HG03103 (cell line): ENCODE measurements at regions not wholly inside any gene's neighbourhood (a gene's known extent, or its start where the extent isn't known, plus 50 kb on each side); places are given as distances from the start of the nearest gene placed in this dataset.

ENCODE experiments used
- ATAC-seq: cut with Tn5 transposase; IDR thresholded peaks from one replicate; pipeline ENCODE4 v1.9.1; 2021; ENCODE audit warnings: low read depth; ENCODE audit not compliant: unreplicated experiment

GRCh38 chr6:93584300-93584699 lies 164.9 kb upstream of the EPHA7 start:
- no peak for ATAC-seq

DNA sequence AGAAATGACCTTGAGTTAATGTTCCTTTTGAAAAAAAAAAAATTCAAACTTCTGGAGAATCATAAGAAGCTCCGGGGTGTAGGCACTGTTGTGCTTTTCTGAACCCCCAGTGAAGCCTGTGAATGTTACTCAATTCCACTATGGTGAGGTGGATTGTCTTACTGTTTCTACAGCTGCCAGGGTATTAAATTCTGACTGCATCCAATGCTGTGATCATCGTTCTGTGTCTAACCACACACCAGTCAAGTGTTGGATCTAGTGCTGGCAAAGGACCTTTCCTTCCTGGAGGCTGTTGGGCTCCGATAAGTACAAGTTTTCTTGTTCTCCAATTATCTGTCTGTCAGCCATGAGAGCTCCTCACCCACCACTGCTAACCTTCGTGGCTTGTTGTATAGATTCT lies 162.0 kb upstream of the EPHA7 start:
- ATAC-seq = no peak

DNA sequence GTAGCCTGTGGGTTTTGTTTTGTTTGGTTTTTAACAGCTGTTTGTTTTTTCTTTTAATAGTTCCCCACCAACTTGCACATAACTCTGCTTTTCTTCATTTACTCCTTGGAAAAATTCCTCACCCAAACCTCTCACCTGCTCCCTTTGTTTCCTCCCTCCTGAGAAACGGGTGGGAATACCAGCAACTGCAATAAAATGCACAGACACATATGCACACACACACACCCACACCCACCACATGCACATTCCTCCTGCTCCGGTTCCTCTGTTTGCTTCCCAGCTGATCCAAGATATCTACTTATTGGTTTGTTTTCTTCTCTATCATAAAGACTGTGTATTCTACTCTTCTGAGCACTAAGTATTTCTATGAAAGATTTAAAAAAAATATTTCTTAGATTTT lies 161.1 kb upstream of the EPHA7 start:
- ATAC-seq = no peak

- no peak for ATAC-seq
Measured at GRCh38 chr6:93575495-93576267, 156.3 kb upstream of the EPHA7 start.

- ATAC-seq = no peak
Measured at GRCh38 chr6:93574299-93574698, 154.9 kb upstream of the EPHA7 start.

DNA sequence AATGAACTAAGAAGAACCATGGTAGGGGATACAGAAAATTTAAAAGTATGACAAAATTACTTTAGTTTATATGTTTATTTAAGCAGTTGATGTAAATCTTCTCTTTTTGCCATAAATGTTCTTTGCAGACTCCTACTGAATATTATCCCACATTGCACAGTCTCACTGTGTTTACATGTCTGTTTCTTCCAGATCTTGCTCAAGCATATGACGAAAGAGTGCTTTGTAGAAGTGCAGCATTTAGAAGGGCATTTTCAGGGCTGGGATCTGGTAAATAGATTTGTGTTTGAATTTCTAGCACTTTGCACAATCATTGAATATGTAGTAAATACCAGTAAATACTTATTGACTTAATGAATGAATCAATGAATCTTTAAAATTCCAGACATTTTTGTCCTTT lies 152.0 kb upstream of the EPHA7 start:
- no peak for ATAC-seq

- no peak for ATAC-seq
Measured at GRCh38 chr6:93568169-93568568, 148.8 kb upstream of the EPHA7 start.

DNA sequence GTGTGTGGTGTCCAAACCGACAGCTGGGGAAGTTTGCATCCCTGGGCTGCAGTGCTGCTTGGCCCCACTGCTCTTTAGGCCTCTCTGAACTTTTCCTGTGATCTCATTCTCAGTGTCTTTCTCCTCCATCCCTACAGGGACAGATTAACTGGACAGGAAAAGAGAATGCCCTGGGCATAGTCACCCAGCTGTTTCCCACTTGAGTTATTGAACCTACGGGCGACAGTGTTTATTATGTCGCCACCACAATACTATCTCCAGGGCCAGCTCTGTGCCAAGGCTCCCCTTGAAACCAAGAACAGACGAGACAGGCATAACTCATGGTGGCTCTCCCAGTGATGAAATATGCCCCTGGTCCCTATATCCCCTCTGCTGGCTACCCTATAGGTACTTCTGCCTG lies 147.8 kb upstream of the EPHA7 start:
- ATAC-seq = no peak

DNA sequence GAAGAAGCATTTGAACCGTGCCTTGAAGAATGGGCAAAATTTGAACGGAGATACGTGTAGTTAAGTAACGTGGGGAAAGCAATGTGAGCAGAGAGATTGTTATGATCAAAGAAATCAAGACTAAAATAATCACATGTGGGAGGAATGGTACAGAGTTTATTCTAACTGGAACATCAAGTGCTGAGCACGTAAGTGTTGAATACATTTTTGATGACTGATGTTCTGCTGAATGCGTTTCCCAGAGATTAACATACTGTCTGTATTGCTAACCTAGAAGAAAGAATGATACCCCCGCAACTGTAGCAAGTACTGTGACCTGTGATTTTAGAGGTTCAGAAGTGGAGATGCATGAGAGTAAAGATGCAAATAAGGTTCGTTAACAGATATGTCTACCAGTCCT lies 146.9 kb upstream of the EPHA7 start:
- ATAC-seq = no peak

DNA sequence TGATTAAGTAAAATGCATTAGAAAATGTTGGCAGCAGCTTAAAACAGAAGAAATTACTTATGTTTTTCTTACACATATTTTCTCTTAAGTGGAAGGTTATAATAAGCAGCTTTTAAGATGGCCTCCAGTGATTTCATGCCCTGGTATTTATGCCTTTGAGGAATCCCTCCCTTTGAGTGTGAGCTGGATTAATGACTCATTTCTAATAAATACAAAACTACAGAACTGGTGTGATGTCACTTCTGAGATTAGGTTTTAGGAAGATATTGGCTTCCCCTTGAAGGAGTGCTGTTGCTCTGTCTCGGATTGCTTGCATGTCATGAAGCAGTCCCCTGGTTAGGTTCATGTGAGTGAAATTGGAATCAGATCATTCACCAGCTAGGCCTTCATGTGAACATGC lies 143.2 kb upstream of the EPHA7 start:
- ATAC-seq = no peak

DNA sequence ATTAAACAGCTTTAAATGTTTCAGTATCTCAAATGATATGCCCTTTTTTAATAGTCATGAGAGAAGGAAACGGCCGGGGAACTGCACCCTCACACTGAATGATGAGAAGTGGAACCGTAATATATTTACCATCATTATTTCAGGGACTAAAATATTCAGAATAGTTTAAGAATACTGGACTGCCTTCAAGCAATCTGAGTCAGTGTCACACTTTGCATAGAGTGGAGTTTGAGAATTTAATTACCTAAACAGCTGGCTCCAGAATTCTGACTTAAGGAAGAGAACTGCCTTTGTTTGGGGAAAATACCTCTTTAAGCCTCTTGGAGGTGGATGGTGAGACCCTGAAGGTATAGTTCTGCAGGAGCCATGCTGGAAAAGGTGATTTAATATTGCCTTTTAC lies 135.9 kb upstream of the EPHA7 start:
- no peak for ATAC-seq

DNA sequence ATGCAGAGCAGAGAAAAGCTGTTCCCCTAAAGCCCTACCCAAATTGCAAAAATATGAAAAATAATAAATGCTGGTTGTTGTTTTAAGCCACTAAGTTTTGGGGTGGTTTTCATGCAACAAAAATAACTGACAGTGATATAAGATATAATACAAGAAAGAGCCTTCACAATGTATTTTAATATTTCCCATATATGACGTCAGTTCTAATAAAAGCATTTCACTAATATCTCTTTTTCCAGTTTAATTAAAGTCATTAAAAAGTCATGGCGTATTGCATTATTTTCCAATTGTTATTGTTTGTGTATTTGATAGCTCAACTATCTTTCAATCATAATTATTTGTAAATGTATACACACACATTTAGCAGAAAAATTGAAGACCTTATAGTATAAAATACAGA lies 134.7 kb upstream of the EPHA7 start:
- no peak for ATAC-seq

DNA sequence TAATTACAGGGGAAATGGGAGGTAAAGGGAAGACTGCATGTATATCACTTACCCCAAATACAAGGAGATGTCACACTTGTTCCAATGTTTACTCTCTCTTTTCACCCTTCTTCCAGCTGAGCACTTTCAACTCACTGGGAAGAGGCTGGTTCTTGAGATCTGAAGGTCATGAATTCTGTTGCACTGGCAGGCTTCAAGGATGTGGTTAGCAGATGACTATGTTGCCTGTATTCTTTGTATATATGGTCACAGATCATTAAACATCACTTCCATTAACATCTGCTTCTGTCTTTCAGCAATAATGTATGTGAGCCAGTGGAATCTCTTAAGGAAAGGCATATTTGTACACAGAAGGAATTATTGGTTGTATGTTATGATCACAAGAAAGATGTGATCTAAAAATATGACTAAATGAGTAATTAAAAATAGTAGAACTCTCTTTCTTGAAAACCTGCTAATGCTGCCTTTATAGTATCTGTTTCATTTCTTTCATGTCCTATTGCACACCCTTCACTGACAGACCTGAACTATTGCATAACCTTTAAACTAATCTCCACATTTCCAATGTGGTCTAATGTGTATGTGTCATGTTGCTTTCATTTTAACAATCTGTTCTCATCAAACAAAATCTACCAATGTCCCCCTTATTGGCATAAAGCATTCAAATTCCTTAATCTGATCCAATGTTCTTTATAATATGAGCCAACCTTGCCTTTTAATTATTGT lies 131.4 kb upstream of the EPHA7 start:
- no peak for ATAC-seq

DNA sequence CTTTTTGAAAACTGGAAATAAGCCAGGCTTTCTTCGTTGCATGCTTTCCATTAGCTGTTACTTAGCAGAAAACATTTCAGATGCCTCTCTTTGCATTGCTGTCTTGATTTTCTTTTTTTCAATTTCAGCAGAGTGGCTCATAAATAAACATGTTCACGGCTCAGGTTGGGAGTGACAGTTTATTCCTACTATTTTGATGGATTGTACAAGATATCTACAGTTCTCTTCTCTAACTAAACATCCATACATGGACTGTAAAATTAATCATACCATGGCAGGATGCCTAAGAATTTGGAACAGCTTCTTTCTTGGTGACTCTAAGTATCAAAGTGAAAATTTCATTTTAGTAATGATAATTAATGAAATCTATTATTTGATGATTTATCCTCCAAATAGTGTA lies 130.5 kb upstream of the EPHA7 start:
- no peak for ATAC-seq

- ATAC-seq = no peak
Measured at GRCh38 chr6:93524671-93525451, 105.5 kb upstream of the EPHA7 start.

- ATAC-seq = no peak
Measured at GRCh38 chr6:93523365-93523764, 104.0 kb upstream of the EPHA7 start.

GRCh38 chr6:93516441-93516840 lies 97.1 kb upstream of the EPHA7 start:
- ATAC-seq = no peak

GRCh38 chr6:93515736-93516135 lies 96.4 kb upstream of the EPHA7 start:
- ATAC-seq = no peak

GRCh38 chr6:93498713-93499112 lies 79.4 kb upstream of the EPHA7 start:
- no peak for ATAC-seq

DNA sequence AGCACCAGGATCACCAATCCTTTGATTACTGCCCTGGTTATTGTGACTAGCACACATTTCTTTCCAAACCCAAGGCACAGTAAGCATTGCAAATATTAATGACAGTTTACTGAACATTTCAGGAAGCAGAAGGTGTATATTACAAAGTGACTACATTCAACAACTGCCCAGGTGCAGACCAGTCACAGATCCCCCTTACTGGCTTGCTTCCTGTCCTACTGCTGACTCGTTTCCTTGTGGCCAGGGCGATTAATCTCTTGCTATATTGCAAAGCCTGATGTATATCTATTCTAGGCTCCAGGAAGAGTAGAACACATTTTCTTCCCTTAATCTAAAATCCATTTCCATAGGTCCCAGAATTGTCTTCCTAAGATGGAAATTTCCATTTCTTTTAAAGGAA lies 77.2 kb upstream of the EPHA7 start:
- no peak for ATAC-seq

DNA sequence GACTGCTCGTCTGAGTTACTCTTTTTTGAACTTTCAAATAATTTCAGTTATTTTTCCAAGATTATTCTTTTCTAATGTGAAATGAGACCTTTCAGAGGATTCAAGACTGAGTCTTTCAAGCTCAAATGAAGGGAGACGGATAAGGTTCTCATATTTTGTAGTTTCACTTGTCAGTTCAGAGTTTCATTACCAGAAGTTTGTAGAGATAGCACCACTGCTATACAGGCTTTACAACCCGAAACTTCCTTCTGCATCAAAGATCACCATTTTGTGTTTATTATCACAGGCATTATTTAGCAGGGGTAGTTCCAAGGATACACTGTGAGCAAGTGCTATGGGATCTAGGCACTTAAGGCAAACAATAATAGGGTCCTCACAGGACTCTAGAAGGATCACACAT lies 74.7 kb upstream of the EPHA7 start:
- no peak for ATAC-seq
